Fibroblast of lung (primary cell): ENCODE measurements at regions not wholly inside any gene's neighbourhood (a gene's known extent, or its start where the extent isn't known, plus 50 kb on each side); places are given as distances from the start of the nearest gene placed in this dataset.

ENCODE experiments used
- DNase-seq, 2 donors: peaks; one replicate each; pipeline versions ENCODE4 v3.0.0 to v3.0.0-alpha.2; 2010; ENCODE audit warnings: low read depth in 2 of 2
- H2AFZ ChIP-seq: 2 replicates; pipeline ENCODE4 v1.5.1; 2012; ENCODE audit warnings: low read length, control low read depth, inconsistent platforms
- H3K27ac ChIP-seq: 2 replicates; pipeline ENCODE4 v1.5.1; 2011; ENCODE audit warnings: low read length, control low read depth; ENCODE audit not compliant: insufficient read depth
- H3K27me3 ChIP-seq: 2 replicates; pipeline ENCODE4 v1.5.1; 2011; ENCODE audit warnings: mild to moderate bottlenecking, low read length; ENCODE audit not compliant: control insufficient read depth, insufficient read depth
- H3K36me3 ChIP-seq: 2 replicates; pipeline ENCODE4 v1.5.1; 2011; ENCODE audit warnings: low read length; ENCODE audit not compliant: control insufficient read depth, insufficient read depth
- H3K4me1 ChIP-seq: 2 replicates; pipeline ENCODE4 v1.5.1; 2011; ENCODE audit warnings: low read length; ENCODE audit not compliant: control insufficient read depth, insufficient read depth; ENCODE audit errors: extremely low read depth
- H3K4me2 ChIP-seq: 2 replicates; pipeline ENCODE4 v1.5.1; 2011; ENCODE audit warnings: low read length, control low read depth; ENCODE audit not compliant: insufficient read depth; ENCODE audit errors: extremely low read depth
- H3K4me3 ChIP-seq, 4 experiments: fragments of 200-600 bp in 1 of 4; sonication (generic) in 1 of 4; replicated peaks in 1 of 4; 2 replicates each; pipeline ENCODE4 v1.5.1; 2011 to 2016; ENCODE audit warnings: low read length in 4 of 4, low read depth in 3 of 4, mild to moderate bottlenecking in 3 of 4, control low read depth in 2 of 4, inconsistent platforms in 1 of 4, mixed read lengths in 1 of 4; ENCODE audit not compliant: insufficient read depth in 1 of 4; ENCODE audit errors: control extremely low read depth in 1 of 4
- H3K79me2 ChIP-seq: 2 replicates; pipeline ENCODE4 v1.5.1; 2012; ENCODE audit warnings: mild to moderate bottlenecking, low read length, inconsistent platforms; ENCODE audit not compliant: control insufficient read depth, insufficient read depth
- H3K9ac ChIP-seq: 2 replicates; pipeline ENCODE4 v1.5.1; 2011; ENCODE audit warnings: mild to moderate bottlenecking, low read length, control low read depth; ENCODE audit not compliant: insufficient read depth
- H3K9me3 ChIP-seq: 2 replicates; pipeline ENCODE4 v1.5.1; 2012; ENCODE audit warnings: low read depth, low read length; ENCODE audit not compliant: control insufficient read depth, insufficient read depth
- H4K20me1 ChIP-seq: 2 replicates; pipeline ENCODE4 v1.5.1; 2011; ENCODE audit warnings: low read length; ENCODE audit not compliant: control insufficient read depth, insufficient read depth; ENCODE audit errors: extremely low read depth
- CTCF ChIP-seq, 2 donors: IDR thresholded peaks in 1 of 2; conservative IDR thresholded peaks in 1 of 2; 1 replicate in 1 of 2; 2 replicates in 1 of 2; pipeline ENCODE4 v1.5.1; 2011 to 2012; ENCODE audit warnings: low read length in 2 of 2, control low read depth in 1 of 2, inconsistent platforms in 1 of 2, low read depth in 1 of 2, mild to moderate bottlenecking in 1 of 2
- EZH2 ChIP-seq: IDR thresholded peaks from 2 replicates; pipeline ENCODE4 v1.5.1; 2012; ENCODE audit warnings: low read length, control low read depth, mild to moderate bottlenecking; ENCODE audit errors: missing control alignments

DNA sequence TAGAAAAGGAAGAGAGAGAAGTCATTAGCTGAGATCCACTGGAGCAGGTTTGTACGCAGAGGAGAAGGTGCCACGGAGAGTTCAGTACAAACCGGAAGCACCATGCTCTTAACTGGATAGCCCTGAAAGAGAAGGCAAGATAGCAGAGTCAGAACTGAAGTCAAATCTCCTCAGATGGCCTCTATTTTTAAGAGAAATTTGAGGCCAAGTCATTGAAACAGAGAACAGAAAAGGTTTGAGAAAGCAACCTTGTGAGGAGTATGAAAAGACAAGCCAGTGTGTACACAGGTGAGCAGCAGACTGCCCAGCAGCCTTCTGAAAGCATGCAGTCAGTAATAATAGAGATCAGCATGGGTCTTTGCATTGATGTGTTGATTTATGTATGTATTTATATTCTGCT is 66.1 kb upstream of the SPRED1 start:
- Histone ChIP-seq H3K9me3 (no peaks in the 10 kb centered on the region), H3K4me3 (no peak overlapping the region), H2AFZ (no peak overlapping the region), H3K27me3 (no peaks in the 10 kb centered on the region), H3K36me3 (no peaks in the 10 kb centered on the region), H3K4me2 (no peak overlapping the region), H4K20me1 (no peaks in the 10 kb centered on the region), H3K4me1 (no peaks in the 10 kb centered on the region), H3K9ac (no peak overlapping the region), H3K79me2 (no peaks in the 10 kb centered on the region), H3K27ac (no peak overlapping the region)
- TF ChIP-seq EZH2 (no peak), CTCF (conservative IDR thresholded peaks at IDR 0.05 in 1 of 2, IDR thresholded peaks at IDR 0.05 in 1 of 2; ENCODE audit: low read depth in 1 of 2, low read length in 2 of 2) (no peak)
- no peak for DNase-seq

GRCh38 chr15:38187630-38188313 is 64.9 kb upstream of the SPRED1 start:
- H3K9me3 ChIP-seq = no peaks in the 10 kb centered on the region
- H2AFZ ChIP-seq = no peak overlapping the region
- no peaks in the 10 kb centered on the region for H4K20me1 ChIP-seq
- no peak overlapping the region for H3K4me3 ChIP-seq
- H3K27me3 ChIP-seq = no peaks in the 10 kb centered on the region
- H3K27ac ChIP-seq = no peak overlapping the region
- H3K4me2 ChIP-seq = no peak overlapping the region
- no peak for DNase-seq
- TF ChIP-seq EZH2 (no peak), CTCF (conservative IDR thresholded peaks at IDR 0.05 in 1 of 2, IDR thresholded peaks at IDR 0.05 in 1 of 2; ENCODE audit: low read depth in 1 of 2, low read length in 2 of 2) (no peak)
- no peaks in the 10 kb centered on the region for H3K4me1 ChIP-seq
- no peaks in the 10 kb centered on the region for H3K79me2 ChIP-seq
- H3K36me3 ChIP-seq = no peaks in the 10 kb centered on the region
- no peak overlapping the region for H3K9ac ChIP-seq

DNA sequence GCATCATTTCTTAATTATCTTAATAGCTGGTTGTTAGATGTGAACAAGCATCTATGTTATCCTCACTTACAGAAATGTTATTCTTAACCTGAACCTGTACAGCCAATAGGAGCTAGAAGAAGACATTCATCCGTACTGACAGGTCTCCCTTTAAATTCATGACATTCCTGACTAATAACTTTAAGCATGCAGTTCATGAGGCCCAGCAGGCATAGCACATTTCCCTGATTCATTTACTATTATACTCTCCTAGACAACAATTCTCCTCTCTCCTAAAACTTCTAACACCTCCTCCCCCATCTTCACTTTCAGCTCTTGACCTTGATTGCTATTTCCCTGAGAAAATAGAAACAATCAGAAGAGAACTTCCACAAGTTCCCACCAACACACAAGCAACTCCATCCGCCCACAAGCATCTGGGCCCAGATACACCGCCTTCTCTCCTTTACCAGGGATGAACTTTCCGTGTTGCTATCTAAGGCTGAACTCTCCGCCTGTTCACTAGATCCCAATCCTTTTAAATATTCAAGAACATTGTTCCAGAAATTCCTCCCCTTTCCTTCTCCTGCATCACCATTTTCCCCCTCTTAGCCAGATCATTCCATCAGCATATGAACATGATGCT is 62.9 kb upstream of the SPRED1 start:
- Histone ChIP-seq H3K36me3 (no peaks in the 10 kb centered on the region), H3K27ac (no peak overlapping the region)
- DNase-seq = peak in 1 of 2 donors; percentile 26

More for the DNA sequence above, 62.9 kb upstream of the SPRED1 start:
- H4K20me1 ChIP-seq = no peaks in the 10 kb centered on the region
- H2AFZ ChIP-seq = no peak overlapping the region
- no peaks in the 10 kb centered on the region for H3K27me3 ChIP-seq
- no peaks in the 10 kb centered on the region for H3K9me3 ChIP-seq
- H3K4me3 ChIP-seq = no peak overlapping the region
- no peak overlapping the region for H3K9ac ChIP-seq
- no peaks in the 10 kb centered on the region for H3K4me1 ChIP-seq
- no peak overlapping the region for H3K4me2 ChIP-seq
- no peaks in the 10 kb centered on the region for H3K79me2 ChIP-seq
- no peak for TF ChIP-seq CTCF (conservative IDR thresholded peaks at IDR 0.05 in 1 of 2, IDR thresholded peaks at IDR 0.05 in 1 of 2; ENCODE audit: low read depth in 1 of 2, low read length in 2 of 2)
- no peak for TF ChIP-seq EZH2
